Activated CD8-positive, alpha-beta T cell treated with anti-CD3 and anti-CD28 coated beads for 36 hours (primary cell): ENCODE measurements at regions not wholly inside any gene's neighbourhood (a gene's known extent, or its start where the extent isn't known, plus 50 kb on each side); places are given as distances from the start of the nearest gene placed in this dataset.

Source experiments
- ATAC-seq: fragments of 200-7000 bp; cut with Tn5 transposase; one replicate; pipeline ENCODE4 v1.10.0; 2021; ENCODE audit warnings: mild to moderate bottlenecking, moderate library complexity
- CTCF ChIA-PET: fragments of 350-600 bp; sonication (Branson Sonifier 250); formaldehyde crosslinking; loops from one replicate; lab custom pipeline; 2021; ENCODE audit warnings: antibody characterized with exemption; lab: Charles Lee
- POLR2A ChIA-PET: fragments of 350-600 bp; sonication (Branson Sonifier 250); formaldehyde crosslinking; loops from one replicate; lab custom pipeline; 2021; ENCODE audit warnings: antibody characterized with exemption; lab: Charles Lee
- DNase-seq: peaks from one replicate; pipeline ENCODE4 v3.0.0-alpha.2; 2020
- H3K27ac Mint-ChIP-seq: one replicate; pipeline ENCODE4 v1.8.0; 2021; ENCODE audit warnings: mild to moderate bottlenecking, mixed read lengths
- H3K27me3 Mint-ChIP-seq: one replicate; pipeline ENCODE4 v1.8.0; 2021; ENCODE audit warnings: mixed read lengths
- H3K36me3 Mint-ChIP-seq: one replicate; pipeline ENCODE4 v1.8.0; 2021; ENCODE audit warnings: low read depth, mixed read lengths
- H3K4me1 Mint-ChIP-seq: one replicate; pipeline ENCODE4 v1.8.0; 2021; ENCODE audit warnings: low read depth, mixed read lengths
- H3K4me3 Mint-ChIP-seq: one replicate; pipeline ENCODE4 v1.8.0; 2021; ENCODE audit warnings: mild to moderate bottlenecking, moderate library complexity, mixed read lengths
- H3K9me3 Mint-ChIP-seq: one replicate; pipeline ENCODE4 v1.8.0; 2021; ENCODE audit warnings: mixed read lengths
- CTCF ChIP-seq: fragments of 200-600 bp; IDR thresholded peaks from one replicate; pipeline ENCODE4 v1.8.0; 2022; ENCODE audit warnings: antibody characterized with exemption, mild to moderate bottlenecking
- intact Hi-C: fragments of 100-400 bp; cut with micrococcal nuclease; formaldehyde crosslinking; loops from one replicate; pipeline ENCODE4 v1.10.0; 2022

- CTCF ChIA-PET: no interaction called here
- Mint-ChIP-seq H3K4me3 (no peak overlapping the region), H3K36me3 (no peaks in the 10 kb centered on the region), H3K27ac (no peak overlapping the region), H3K4me1 (no peaks in the 10 kb centered on the region), H3K9me3 (peaks cover 3% of the 10 kb centered on the region), H3K27me3 (peaks cover 6% of the 10 kb centered on the region)
- no peak for ATAC-seq
- intact Hi-C loops: no loop called here
- no peak for DNase-seq
- POLR2A ChIA-PET: no interaction called here
- no peak for TF ChIP-seq CTCF
Observed at GRCh38 chrX:149213264-149213663, 291.8 kb downstream of the IDS start.

GRCh38 chrX:149208307-149208706 lies 296.8 kb downstream of the IDS start:
- Mint-ChIP-seq H3K9me3 (peaks cover under 1% of the 10 kb centered on the region), H3K4me1 (peaks cover 7% of the 10 kb centered on the region), H3K27ac (no peak overlapping the region), H3K4me3 (no peak overlapping the region), H3K36me3 (no peaks in the 10 kb centered on the region), H3K27me3 (peaks cover 3% of the 10 kb centered on the region)
- CTCF ChIA-PET: no interaction called here
- ATAC-seq (no peak), DNase-seq (no peak)
- POLR2A ChIA-PET: no interaction called here
- intact Hi-C loops: no loop called here
- no peak for TF ChIP-seq CTCF

- POLR2A ChIA-PET: no interaction called here
Observed at GRCh38 chrX:149207518-149207917, 297.6 kb downstream of the IDS start.

GRCh38 chrX:149205937-149206336 lies 299.2 kb downstream of the IDS start:
- Mint-ChIP-seq H3K9me3 (peaks cover 4% of the 10 kb centered on the region), H3K27ac (no peak overlapping the region), H3K36me3 (no peaks in the 10 kb centered on the region), H3K4me1 (peaks cover 7% of the 10 kb centered on the region), H3K27me3 (peaks cover 6% of the 10 kb centered on the region), H3K4me3 (no peak overlapping the region)
- DNase-seq: no peak
- intact Hi-C loops: no loop called here
- POLR2A ChIA-PET: no interaction called here
- no peak for TF ChIP-seq CTCF
- CTCF ChIA-PET: no interaction called here
- no peak for ATAC-seq

More at GRCh38 chrX:149207518-149207917, 297.6 kb downstream of the IDS start:
- Mint-ChIP-seq H3K9me3 (peaks cover 4% of the 10 kb centered on the region), H3K4me3 (no peak overlapping the region), H3K4me1 (peaks cover 7% of the 10 kb centered on the region), H3K27me3 (peaks cover 8% of the 10 kb centered on the region), H3K27ac (no peak overlapping the region), H3K36me3 (no peaks in the 10 kb centered on the region)
- no peak for ATAC-seq
- TF ChIP-seq CTCF: no peak
- CTCF ChIA-PET: no interaction called here
- intact Hi-C loops: no loop called here
- no peak for DNase-seq

GRCh38 chrX:149205081-149205480 lies 300.0 kb downstream of the IDS start:
- POLR2A ChIA-PET: no interaction called here
- peaks cover 7% of the 10 kb centered on the region for H3K4me1 Mint-ChIP-seq
- no peaks in the 10 kb centered on the region for H3K36me3 Mint-ChIP-seq
- H3K27me3 Mint-ChIP-seq: peaks cover 6% of the 10 kb centered on the region
- ATAC-seq (no peak), DNase-seq (no peak)
- no peak for TF ChIP-seq CTCF
- H3K4me3 Mint-ChIP-seq: no peak overlapping the region
- CTCF ChIA-PET: no interaction called here
- no peak overlapping the region for H3K27ac Mint-ChIP-seq
- intact Hi-C loops: no loop called here
- peaks cover 4% of the 10 kb centered on the region for H3K9me3 Mint-ChIP-seq
